HL-60 (cell line): ENCODE measurements at regions not wholly inside any gene's neighbourhood (a gene's known extent, or its start where the extent isn't known, plus 50 kb on each side); places are given as distances from the start of the nearest gene placed in this dataset.

ENCODE experiments used
- CTCF ChIP-seq: IDR thresholded peaks from one replicate; pipeline ENCODE4 v1.5.1; 2011; ENCODE audit warnings: low read length, control low read depth, inconsistent platforms; ENCODE audit not compliant: insufficient read depth
- GABPA ChIP-seq: IDR thresholded peaks from 2 replicates; pipeline ENCODE4 v1.6.1; 2012; ENCODE audit warnings: low read depth
- POLR2AphosphoS5 ChIP-seq: IDR thresholded peaks from 2 replicates; pipeline ENCODE4 v1.6.1; 2012; ENCODE audit warnings: low read depth
- REST ChIP-seq: IDR thresholded peaks from 2 replicates; pipeline ENCODE4 v1.6.1; 2012; ENCODE audit warnings: low read depth; ENCODE audit not compliant: insufficient replicate concordance

DNA sequence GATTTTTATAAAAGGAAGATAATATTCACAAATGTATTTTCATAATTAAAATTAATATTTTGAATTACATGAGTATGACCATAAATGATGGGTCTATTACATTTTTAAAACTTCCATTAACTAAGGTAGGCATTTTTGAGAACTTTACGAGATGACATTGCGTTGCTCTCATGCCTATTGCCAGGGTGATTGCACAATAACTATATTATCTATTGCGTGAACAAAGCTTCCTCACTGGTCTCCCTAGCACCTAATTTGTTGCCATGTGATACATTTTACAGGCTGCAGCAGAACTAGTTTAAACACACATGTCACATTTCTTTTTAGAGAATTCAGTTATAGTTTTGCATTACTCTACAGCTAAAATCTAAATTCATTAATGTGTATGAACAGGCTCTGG lies 289.7 kb upstream of the GRID2 start:
- TF ChIP-seq CTCF (no peak), REST (no peak), POLR2AphosphoS5 (no peak), GABPA (no peak)
